ENCODE measurements at regions not wholly inside any gene's neighbourhood (a gene's known extent, or its start where the extent isn't known, plus 50 kb on each side); places are given as distances from the start of the nearest gene placed in this dataset.
"Not testable (repeated sequence)": the region's sequence is repeated elsewhere in the genome, so short reads cannot be mapped to it uniquely, and the experiment has no call there.

GRCh38 chr1:29931477-29932175, 695.3 kb downstream of the PTPRU start:
- no peak for FAIRE-seq

DNA sequence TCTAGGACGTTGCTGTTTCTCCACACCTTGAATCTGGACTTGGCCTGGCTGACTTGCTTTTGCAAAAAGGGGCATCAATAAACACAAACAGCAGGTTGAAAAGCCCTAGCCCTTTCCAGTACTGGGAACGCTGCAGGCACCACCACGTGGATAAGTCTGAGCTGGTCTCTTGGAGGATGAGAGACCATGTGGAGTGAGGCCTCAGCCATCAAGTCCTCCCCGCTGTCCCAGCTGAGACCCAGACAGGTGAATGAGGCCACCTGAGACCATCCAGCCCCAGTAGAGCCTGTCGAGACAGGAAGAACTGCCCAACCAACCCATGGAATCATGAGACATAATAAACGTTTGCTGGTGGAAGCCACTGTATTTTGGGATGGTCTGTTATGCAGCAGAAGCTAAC, 688.7 kb downstream of the PTPRU start:
- FAIRE-seq (no peak), DNase-seq (ENCODE audit: low spot score) (no peak)

More at GRCh38 chr1:29931477-29932175, 695.3 kb downstream of the PTPRU start:
- no peak for DNase-seq (ENCODE audit: low spot score)

- DNase-seq (ENCODE audit: low spot score) (no peak), FAIRE-seq (no peak)
Observed at GRCh38 chr1:29924017-29924431, 687.7 kb downstream of the PTPRU start.

GRCh38 chr1:29921741-29922140, 685.4 kb downstream of the PTPRU start:
- DNase-seq (ENCODE audit: low spot score), result no peak
- FAIRE-seq, result no peak

GRCh38 chr1:29920784-29921183, 684.5 kb downstream of the PTPRU start:
- DNase-seq (ENCODE audit: low spot score) (no peak), FAIRE-seq (no peak)

DNA sequence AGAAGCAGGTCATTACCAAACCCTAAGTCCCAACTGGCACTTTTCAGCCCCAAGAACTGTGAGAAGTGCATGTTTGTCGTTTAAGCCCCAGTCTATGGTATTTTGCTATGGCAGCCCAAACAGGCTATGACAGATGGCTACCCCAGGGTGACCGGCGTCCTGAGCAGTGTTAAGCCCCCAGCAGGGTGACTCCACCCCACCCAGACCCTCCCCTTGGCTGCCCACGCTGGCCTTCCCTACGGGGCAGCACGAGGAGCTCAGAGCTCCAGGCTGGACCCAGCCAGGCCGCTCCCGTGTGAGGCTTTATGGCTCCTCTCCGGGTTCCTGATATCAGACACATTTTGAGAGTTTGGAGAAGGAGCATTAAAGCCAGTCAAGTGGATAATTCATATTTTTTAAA, 684.0 kb downstream of the PTPRU start:
- DNase-seq (ENCODE audit: low spot score) (no peak), FAIRE-seq (no peak)

GRCh38 chr1:29919041-29919440, 682.7 kb downstream of the PTPRU start:
- not testable (repeated sequence) for FAIRE-seq; DNase-seq (ENCODE audit: low spot score)

DNA sequence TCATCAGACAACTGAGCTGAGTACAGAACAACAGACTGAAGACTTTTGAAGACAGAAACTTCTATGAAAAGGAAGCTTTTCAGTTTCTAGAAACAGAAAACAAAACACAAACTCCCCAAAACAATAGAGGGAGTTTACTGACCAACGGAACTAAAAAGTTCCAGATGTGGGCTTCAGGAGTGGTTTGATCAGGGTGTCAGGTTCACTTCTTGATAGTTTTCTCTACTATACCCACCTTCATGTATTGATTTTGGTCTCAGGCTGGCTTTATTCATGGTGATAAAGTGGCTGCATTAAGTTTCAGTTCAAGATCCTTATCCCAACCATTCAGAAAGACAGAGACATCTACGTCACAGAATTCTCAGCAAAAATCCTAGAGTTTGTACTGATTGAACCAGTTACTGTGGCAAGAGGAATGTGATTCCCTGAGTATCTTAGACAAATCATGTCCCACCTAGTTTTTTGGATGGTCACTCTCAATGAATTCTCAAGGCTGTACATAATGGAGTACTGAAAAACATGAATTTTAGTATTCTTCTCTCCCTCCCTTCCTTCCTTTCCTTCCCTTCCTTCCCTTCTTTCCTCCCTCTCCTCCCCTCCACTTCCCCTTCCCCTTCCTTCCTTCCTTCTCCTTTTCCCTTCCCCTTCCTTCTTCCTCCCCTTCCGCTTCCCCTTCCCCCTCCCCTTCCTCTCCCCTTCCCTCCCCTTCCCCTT, 680.5 kb downstream of the PTPRU start:
- no peak for FAIRE-seq

GRCh38 chr1:29914936-29915335, 678.6 kb downstream of the PTPRU start:
- no peak for FAIRE-seq

More for the DNA sequence above, 680.5 kb downstream of the PTPRU start:
- no peak for DNase-seq (ENCODE audit: low spot score)

GRCh38 chr1:29912425-29912824, 676.1 kb downstream of the PTPRU start:
- DNase-seq (ENCODE audit: low spot score) (no peak), FAIRE-seq (no peak)

More at GRCh38 chr1:29914936-29915335, 678.6 kb downstream of the PTPRU start:
- no peak for DNase-seq (ENCODE audit: low spot score)

DNA sequence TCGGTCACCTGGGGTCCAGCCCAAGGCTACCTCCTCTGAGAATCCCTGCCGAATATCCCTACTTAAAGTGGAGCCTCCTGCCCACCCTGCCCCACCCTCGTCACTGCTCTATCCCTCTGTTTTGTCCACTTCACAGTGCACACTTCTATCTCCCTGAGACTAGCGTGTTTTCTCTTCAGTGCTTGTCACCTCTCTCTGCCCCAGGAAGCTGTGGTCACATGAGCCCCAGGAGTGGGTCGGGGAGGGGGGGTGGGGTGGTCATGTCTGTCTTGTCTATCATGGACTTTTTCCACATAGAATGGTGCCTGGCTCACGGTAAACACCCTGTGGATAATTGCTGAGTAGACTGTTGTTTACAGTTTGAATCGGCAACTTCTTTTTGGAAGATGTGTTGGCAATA, 673.6 kb downstream of the PTPRU start:
- no peak for FAIRE-seq
- no peak for DNase-seq (ENCODE audit: low spot score)

DNA sequence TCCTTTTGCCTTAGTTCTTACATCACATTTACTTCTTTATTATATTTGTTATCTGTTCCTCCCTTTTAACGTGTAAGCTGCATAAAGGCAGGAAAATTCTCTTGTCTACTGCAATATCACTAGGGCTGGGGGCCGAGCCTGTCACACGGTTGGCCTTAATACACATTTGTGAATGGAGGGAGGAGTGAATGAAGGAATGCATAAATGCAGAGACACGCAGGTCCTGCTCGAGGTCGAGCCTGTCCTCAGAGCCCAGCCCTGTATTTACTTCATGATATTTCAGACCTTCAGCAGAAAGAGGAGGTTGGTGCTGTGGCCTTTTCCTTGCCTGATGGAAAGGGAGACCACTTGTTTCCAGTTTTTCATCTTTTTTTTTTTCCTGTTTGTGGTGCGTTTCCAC, 671.3 kb downstream of the PTPRU start:
- DNase-seq (ENCODE audit: low spot score), result no peak
- FAIRE-seq, result no peak

DNA sequence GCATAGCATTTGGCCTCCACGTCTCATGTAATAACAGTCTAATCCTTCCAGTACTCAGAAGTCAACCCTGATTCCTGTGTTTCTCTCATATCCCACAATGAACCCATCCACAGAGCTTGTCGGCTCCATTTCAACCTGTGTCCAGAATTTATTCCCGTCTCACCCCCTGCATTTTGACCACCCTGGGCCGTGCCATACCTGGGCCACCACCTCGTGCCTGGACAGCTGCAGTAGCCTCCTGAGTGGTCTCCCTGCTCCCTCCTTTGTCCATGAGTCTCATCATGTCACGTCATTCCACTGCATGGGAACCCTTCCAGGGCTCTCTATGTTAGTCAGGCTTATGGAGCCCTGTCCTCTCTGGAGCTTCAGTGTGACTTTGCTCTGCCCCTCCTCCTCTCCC, 670.6 kb downstream of the PTPRU start:
- DNase-seq (ENCODE audit: low spot score), result no peak

GRCh38 chr1:29903548-29904166, 667.3 kb downstream of the PTPRU start:
- no peak for DNase-seq (ENCODE audit: low spot score)
- FAIRE-seq, result no peak

More for the DNA sequence above, 670.6 kb downstream of the PTPRU start:
- no peak for FAIRE-seq

DNA sequence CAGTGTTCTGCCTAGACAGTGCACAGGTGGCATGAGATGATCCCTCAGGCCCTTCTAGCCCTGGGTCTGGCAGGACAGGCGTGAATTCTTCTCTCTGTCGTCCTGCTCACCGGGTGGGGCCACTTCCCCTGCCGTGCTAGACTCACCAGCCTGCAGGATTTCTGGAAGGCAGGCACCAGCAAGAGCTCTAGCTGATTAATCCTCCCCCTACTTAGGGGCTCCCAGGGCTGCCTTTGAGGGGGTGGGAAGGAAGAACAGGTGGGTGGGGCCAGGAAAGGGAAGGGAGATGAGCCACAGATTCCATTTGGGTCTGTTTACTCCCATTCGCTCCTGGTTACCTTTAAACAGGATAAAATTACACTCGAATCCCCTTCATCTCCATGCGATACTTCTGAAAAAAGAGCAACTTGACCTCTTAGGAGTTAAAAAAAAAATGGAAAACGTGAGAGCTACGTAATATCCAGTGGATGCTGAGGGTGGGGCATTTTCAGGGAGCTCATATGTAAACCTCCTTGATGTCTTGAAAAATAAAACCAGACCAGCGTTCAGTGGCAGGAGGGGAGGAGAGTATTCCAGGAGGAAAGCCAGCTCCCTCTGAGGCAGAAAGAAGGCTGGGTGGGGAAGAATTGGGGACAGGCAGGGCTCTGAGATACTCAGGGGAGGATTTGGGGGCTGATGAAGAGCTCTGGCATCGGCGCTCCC, 665.5 kb downstream of the PTPRU start:
- FAIRE-seq, result no peak
- no peak for DNase-seq (ENCODE audit: low spot score)

DNA sequence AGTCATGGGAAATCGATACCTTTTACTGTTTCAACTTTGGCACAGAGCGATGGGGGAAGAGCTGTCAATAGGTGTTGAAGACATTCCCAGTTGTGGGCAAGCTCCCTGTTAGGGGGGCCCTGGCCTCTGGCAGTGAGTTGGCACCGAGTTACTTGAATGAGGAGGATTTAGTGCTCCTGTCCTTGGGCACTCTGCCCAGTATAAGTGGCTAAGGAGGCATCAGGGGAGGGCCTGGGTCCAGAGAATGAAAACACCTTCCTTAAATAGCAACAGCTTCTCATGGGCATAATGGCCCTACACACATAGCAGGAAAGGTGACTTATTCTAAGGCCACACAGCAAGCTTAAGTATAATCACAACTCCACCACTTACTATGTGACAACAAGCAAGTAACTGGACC, 664.4 kb downstream of the PTPRU start:
- FAIRE-seq (no peak), DNase-seq (ENCODE audit: low spot score) (no peak)

DNA sequence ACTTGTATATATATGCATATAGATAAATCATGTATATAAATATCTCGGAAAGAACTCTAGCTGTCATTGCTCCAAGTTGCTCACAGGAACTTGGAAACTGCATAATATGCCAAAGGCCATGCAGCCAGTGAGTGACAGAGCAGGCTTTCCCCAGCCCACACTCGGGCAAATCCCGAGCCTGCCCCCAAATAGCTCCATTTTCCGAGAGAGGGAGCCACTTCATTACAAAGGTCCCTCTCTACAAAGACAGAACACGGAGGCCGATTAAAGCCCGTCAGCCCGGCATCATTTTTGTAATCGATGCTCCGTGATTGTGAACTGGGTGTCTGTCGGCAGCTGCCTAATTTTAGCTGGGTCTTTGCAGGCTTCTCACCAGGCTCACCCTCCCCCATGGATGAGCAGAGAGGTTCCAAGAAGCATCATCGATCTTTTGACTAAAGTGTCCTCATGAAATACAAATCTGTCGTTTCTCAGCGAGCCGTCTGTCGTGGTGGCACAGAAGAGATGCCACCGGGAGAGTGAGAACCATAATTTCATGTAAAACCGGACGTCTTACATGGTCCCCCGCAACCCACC, 663.9 kb downstream of the PTPRU start:
- no peak for DNase-seq (ENCODE audit: low spot score)
- FAIRE-seq, result no peak

DNA sequence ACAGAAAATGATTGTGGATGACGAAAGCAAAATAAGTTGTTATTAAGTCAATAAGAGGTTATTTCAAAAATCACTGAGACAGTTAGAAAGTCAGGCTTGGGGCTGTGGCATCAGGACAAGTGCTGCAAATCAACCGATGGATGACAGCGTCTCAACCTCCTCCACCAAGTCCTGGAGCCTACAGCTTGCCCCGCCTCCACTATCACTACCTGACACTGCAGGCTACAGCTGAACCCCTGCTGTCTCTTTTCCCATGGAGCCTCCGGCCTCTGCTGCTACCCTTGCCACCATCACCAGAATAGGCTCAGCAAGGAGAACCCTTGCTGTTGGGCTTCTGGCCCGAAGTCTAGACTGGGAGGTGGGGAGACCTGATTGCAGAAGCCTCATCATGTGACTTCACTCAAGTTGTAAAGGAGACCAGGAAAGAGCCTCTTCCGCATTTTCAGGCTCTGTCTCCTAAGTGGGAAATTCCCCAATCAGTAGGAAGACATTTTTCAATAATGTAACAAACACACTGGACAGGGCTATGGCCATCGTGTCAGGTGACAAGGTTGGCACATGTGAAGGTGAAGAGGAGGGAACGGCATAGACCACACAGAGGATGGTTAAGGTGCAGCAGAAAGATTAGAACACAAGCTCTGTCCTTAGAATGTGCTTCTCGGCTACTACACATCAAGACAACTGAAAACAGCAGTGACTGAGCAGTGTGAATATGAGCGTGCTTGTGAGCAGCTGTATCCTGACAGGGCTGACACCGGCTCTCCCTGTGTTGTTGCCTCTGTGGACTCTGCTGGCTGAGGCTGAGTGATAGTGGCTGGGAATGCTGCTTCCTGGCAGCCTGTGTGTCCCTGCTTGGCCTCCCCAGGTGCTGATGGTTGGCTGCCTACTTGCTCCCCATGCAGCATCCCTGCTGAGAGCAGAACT, 660.7 kb downstream of the PTPRU start:
- FAIRE-seq (no peak), DNase-seq (ENCODE audit: low spot score) (no peak)

GRCh38 chr1:29896300-29896699, 660.0 kb downstream of the PTPRU start:
- DNase-seq (ENCODE audit: low spot score) (no peak), FAIRE-seq (no peak)

DNA sequence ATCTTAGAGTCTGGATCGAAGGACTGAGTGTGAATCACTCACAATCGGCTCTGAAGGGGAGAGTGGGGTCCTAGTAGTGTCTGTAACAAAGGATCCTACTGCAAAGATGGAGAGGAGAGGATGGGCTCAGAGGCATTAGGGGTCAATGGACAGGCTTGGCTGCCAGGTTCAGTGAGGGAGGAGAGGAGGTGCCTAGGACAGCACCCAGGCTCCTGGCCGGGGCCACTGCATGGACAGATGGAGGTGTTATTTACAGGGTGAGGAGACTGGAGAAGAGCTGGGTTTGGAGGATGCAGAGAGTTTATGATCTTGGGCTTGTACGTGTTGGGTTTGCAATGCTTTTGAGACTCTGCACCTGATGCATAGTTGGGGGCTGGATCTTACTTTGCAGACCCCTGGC, 658.9 kb downstream of the PTPRU start:
- FAIRE-seq, result no peak
- no peak for DNase-seq (ENCODE audit: low spot score)

All from RCC 7860 (cell line).